ENCODE measurements at regions not wholly inside any gene's neighbourhood (a gene's known extent, or its start where the extent isn't known, plus 50 kb on each side); places are given as distances from the start of the nearest gene placed in this dataset.
"Not testable (repeated sequence)": the region's sequence is repeated elsewhere in the genome, so short reads cannot be mapped to it uniquely, and the experiment has no call there.

- Histone ChIP-seq H3K36me3 (replicated peaks; ENCODE audit: control insufficient read depth, insufficient read depth, low read length) (no peaks in the 10 kb centered on the region), H3K4me3 (ENCODE audit: insufficient read depth, low read depth, low read length) (no peak overlapping the region), H3K27me3 (ENCODE audit: control insufficient read depth, insufficient read depth, low read length) (no peaks in the 10 kb centered on the region)
- DNase-seq = no peak
Observed at GRCh38 chr21:35461700-35462099, 412.6 kb upstream of the RUNX1 start.

GRCh38 chr21:35460441-35460840 is 411.3 kb upstream of the RUNX1 start:
- Histone ChIP-seq H3K36me3 (replicated peaks; ENCODE audit: control insufficient read depth, insufficient read depth, low read length) (no peaks in the 10 kb centered on the region), H3K27me3 (ENCODE audit: control insufficient read depth, insufficient read depth, low read length) (no peaks in the 10 kb centered on the region), H3K4me3 (ENCODE audit: insufficient read depth, low read depth, low read length) (no peak overlapping the region)
- no peak for DNase-seq

- DNase-seq = no peak
- Histone ChIP-seq H3K4me3 (ENCODE audit: insufficient read depth, low read depth, low read length) (no peak overlapping the region), H3K36me3 (replicated peaks; ENCODE audit: control insufficient read depth, insufficient read depth, low read length) (no peaks in the 10 kb centered on the region), H3K27me3 (ENCODE audit: control insufficient read depth, insufficient read depth, low read length) (no peaks in the 10 kb centered on the region)
Observed at GRCh38 chr21:35458405-35458804, 409.3 kb upstream of the RUNX1 start.

- Histone ChIP-seq H3K27me3 (ENCODE audit: control insufficient read depth, insufficient read depth, low read length) (no peaks in the 10 kb centered on the region), H3K36me3 (replicated peaks; ENCODE audit: control insufficient read depth, insufficient read depth, low read length) (no peaks in the 10 kb centered on the region), H3K4me3 (ENCODE audit: insufficient read depth, low read depth, low read length) (no peak overlapping the region)
- no peak for DNase-seq
Observed at GRCh38 chr21:35457097-35457804, 408.1 kb upstream of the RUNX1 start.

- H3K36me3 ChIP-seq (replicated peaks; ENCODE audit: control insufficient read depth, insufficient read depth, low read length) = no peaks in the 10 kb centered on the region
- DNase-seq = no peak
- no peak overlapping the region for H3K4me3 ChIP-seq (ENCODE audit: insufficient read depth, low read depth, low read length)
- no peaks in the 10 kb centered on the region for H3K27me3 ChIP-seq (ENCODE audit: control insufficient read depth, insufficient read depth, low read length)
Observed at GRCh38 chr21:35451276-35451675, 402.2 kb upstream of the RUNX1 start.

GRCh38 chr21:35450830-35451229 is 401.7 kb upstream of the RUNX1 start:
- H3K36me3 ChIP-seq (replicated peaks; ENCODE audit: control insufficient read depth, insufficient read depth, low read length) = no peaks in the 10 kb centered on the region
- no peak overlapping the region for H3K4me3 ChIP-seq (ENCODE audit: insufficient read depth, low read depth, low read length)
- no peaks in the 10 kb centered on the region for H3K27me3 ChIP-seq (ENCODE audit: control insufficient read depth, insufficient read depth, low read length)
- no peak for DNase-seq

- DNase-seq = no peak
- Histone ChIP-seq H3K4me3 (ENCODE audit: insufficient read depth, low read depth, low read length) (no peak overlapping the region), H3K36me3 (replicated peaks; ENCODE audit: control insufficient read depth, insufficient read depth, low read length) (no peaks in the 10 kb centered on the region), H3K27me3 (ENCODE audit: control insufficient read depth, insufficient read depth, low read length) (no peaks in the 10 kb centered on the region)
Observed at GRCh38 chr21:35449846-35450245, 400.7 kb upstream of the RUNX1 start.

GRCh38 chr21:35448876-35449599 is 399.9 kb upstream of the RUNX1 start:
- Histone ChIP-seq H3K4me3 (ENCODE audit: insufficient read depth, low read depth, low read length) (no peak overlapping the region), H3K27me3 (ENCODE audit: control insufficient read depth, insufficient read depth, low read length) (no peaks in the 10 kb centered on the region), H3K36me3 (replicated peaks; ENCODE audit: control insufficient read depth, insufficient read depth, low read length) (no peaks in the 10 kb centered on the region)
- no peak for DNase-seq

- no peak overlapping the region for H3K4me3 ChIP-seq (ENCODE audit: insufficient read depth, low read depth, low read length)
- H3K27me3 ChIP-seq (ENCODE audit: control insufficient read depth, insufficient read depth, low read length) = no peaks in the 10 kb centered on the region
- no peak for DNase-seq
- H3K36me3 ChIP-seq (replicated peaks; ENCODE audit: control insufficient read depth, insufficient read depth, low read length) = no peaks in the 10 kb centered on the region
Observed at GRCh38 chr21:35444391-35444790, 395.3 kb upstream of the RUNX1 start.

GRCh38 chr21:35441868-35442582 is 392.9 kb upstream of the RUNX1 start:
- DNase-seq = no peak
- Histone ChIP-seq H3K4me3 (ENCODE audit: insufficient read depth, low read depth, low read length) (no peak overlapping the region), H3K36me3 (replicated peaks; ENCODE audit: control insufficient read depth, insufficient read depth, low read length) (no peaks in the 10 kb centered on the region), H3K27me3 (ENCODE audit: control insufficient read depth, insufficient read depth, low read length) (no peaks in the 10 kb centered on the region)

GRCh38 chr21:35438643-35439404 is 389.7 kb upstream of the RUNX1 start:
- H3K4me3 ChIP-seq (ENCODE audit: insufficient read depth, low read depth, low read length) = no peak overlapping the region
- H3K36me3 ChIP-seq (replicated peaks; ENCODE audit: control insufficient read depth, insufficient read depth, low read length) = no peaks in the 10 kb centered on the region
- DNase-seq = no peak
- no peaks in the 10 kb centered on the region for H3K27me3 ChIP-seq (ENCODE audit: control insufficient read depth, insufficient read depth, low read length)

GRCh38 chr21:35437941-35438340 is 388.8 kb upstream of the RUNX1 start:
- H3K4me3 ChIP-seq (ENCODE audit: insufficient read depth, low read depth, low read length) = no peak overlapping the region
- DNase-seq = no peak
- no peaks in the 10 kb centered on the region for H3K27me3 ChIP-seq (ENCODE audit: control insufficient read depth, insufficient read depth, low read length)
- H3K36me3 ChIP-seq (replicated peaks; ENCODE audit: control insufficient read depth, insufficient read depth, low read length) = no peaks in the 10 kb centered on the region

GRCh38 chr21:35436899-35437298 is 387.8 kb upstream of the RUNX1 start:
- no peak overlapping the region for H3K4me3 ChIP-seq (ENCODE audit: insufficient read depth, low read depth, low read length)
- no peaks in the 10 kb centered on the region for H3K27me3 ChIP-seq (ENCODE audit: control insufficient read depth, insufficient read depth, low read length)
- H3K36me3 ChIP-seq (replicated peaks; ENCODE audit: control insufficient read depth, insufficient read depth, low read length) = no peaks in the 10 kb centered on the region
- no peak for DNase-seq

- H3K27me3 ChIP-seq (ENCODE audit: control insufficient read depth, insufficient read depth, low read length); H3K4me3 ChIP-seq (ENCODE audit: insufficient read depth, low read depth, low read length); DNase-seq; H3K36me3 ChIP-seq (replicated peaks; ENCODE audit: control insufficient read depth, insufficient read depth, low read length): not testable (repeated sequence)
Observed at GRCh38 chr21:35432601-35433000, 383.5 kb upstream of the RUNX1 start.
